ENCODE measurements at regions not wholly inside any gene's neighbourhood (a gene's known extent, or its start where the extent isn't known, plus 50 kb on each side); places are given as distances from the start of the nearest gene placed in this dataset.
"Not testable (repeated sequence)": the region's sequence is repeated elsewhere in the genome, so short reads cannot be mapped to it uniquely, and the experiment has no call there.

DNA sequence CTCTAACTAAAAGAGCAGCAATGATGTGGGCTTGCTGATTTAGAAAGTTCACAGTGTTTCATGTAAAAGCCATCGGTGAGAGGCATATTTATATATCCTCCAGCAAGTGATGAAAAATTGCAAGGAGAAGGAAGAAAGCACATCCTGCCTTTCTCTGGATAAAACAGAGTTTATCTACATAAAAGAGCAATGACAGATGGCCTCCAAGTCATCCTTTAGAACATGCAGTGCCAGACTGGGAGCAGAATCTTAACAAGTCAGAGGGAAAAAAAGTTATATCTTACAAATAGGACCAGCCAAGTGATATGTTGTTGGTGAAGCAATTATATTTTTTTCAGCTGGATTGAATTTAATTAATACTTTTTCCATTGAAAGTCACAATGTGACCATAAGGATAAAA lies 253.8 kb upstream of the MGMT start:
- Histone ChIP-seq H4K20me1 (ENCODE audit: insufficient read depth) (no peaks in the 10 kb centered on the region), H3K27ac (ENCODE audit: low read length) (no peak overlapping the region), H3K4me3 (ENCODE audit: low read length) (no peak overlapping the region), H3K9me2 (ENCODE audit: insufficient read depth, low read length) (no peaks in the 10 kb centered on the region), H3K4me2 (ENCODE audit: low read length) (no peak overlapping the region), H3K27me3 (ENCODE audit: insufficient read depth, low read depth, low read length) (no peaks in the 10 kb centered on the region), H3K9me3 (ENCODE audit: low read length) (no peaks in the 10 kb centered on the region), H3F3A (ENCODE audit: insufficient read depth, low read length, poor library complexity, severe bottlenecking) (no peaks in the 10 kb centered on the region), H3K36me3 (ENCODE audit: insufficient read depth, low read length) (no peaks in the 10 kb centered on the region), H3K79me2 (replicated peaks; ENCODE audit: insufficient read depth, low read length) (no peaks in the 10 kb centered on the region), H3K9ac (ENCODE audit: low read length) (no peak overlapping the region), H2AFZ (ENCODE audit: low read depth, low read length) (no peak overlapping the region)
- no peak for TF ChIP-seq EP300 (conservative IDR thresholded peaks at IDR 0.05; ENCODE audit: poor library complexity, severe bottlenecking)
- TF ChIP-seq RAD21 (conservative IDR thresholded peaks at IDR 0.05) = no peak
- no peak for TF ChIP-seq EZH2 (IDR thresholded peaks at IDR 0.05; ENCODE audit: borderline replicate concordance, insufficient read depth, low read length, poor library complexity, severe bottlenecking)
- no peak for TF ChIP-seq MXI1 (conservative IDR thresholded peaks at IDR 0.05; ENCODE audit: poor library complexity, severe bottlenecking)
- no peak for TF ChIP-seq REST (IDR thresholded peaks at IDR 0.05; ENCODE audit: borderline replicate concordance)
- TF ChIP-seq TAF1 (IDR thresholded peaks at IDR 0.05; ENCODE audit: low read depth) = no peak
- TF ChIP-seq, protein P1, sequence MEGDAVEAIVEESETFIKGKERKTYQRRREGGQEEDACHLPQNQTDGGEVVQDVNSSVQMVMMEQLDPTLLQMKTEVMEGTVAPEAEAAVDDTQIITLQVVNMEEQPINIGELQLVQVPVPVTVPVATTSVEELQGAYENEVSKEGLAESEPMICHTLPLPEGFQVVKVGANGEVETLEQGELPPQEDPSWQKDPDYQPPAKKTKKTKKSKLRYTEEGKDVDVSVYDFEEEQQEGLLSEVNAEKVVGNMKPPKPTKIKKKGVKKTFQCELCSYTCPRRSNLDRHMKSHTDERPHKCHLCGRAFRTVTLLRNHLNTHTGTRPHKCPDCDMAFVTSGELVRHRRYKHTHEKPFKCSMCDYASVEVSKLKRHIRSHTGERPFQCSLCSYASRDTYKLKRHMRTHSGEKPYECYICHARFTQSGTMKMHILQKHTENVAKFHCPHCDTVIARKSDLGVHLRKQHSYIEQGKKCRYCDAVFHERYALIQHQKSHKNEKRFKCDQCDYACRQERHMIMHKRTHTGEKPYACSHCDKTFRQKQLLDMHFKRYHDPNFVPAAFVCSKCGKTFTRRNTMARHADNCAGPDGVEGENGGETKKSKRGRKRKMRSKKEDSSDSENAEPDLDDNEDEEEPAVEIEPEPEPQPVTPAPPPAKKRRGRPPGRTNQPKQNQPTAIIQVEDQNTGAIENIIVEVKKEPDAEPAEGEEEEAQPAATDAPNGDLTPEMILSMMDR (IDR thresholded peaks at IDR 0.05; ENCODE audit: poor library complexity, severe bottlenecking) = no peak
- TF ChIP-seq SMC3 (conservative IDR thresholded peaks at IDR 0.05; ENCODE audit: poor library complexity) = no peak
- TF ChIP-seq POLR2AphosphoS5 (IDR thresholded peaks at IDR 0.05) = no peak

GRCh38 chr10:129213996-129214395 lies 253.0 kb upstream of the MGMT start:
- not testable (repeated sequence) for H3K27ac ChIP-seq (ENCODE audit: low read length); H2AFZ ChIP-seq (ENCODE audit: low read depth, low read length); H3K4me3 ChIP-seq (ENCODE audit: low read length); H3K9me2 ChIP-seq (ENCODE audit: insufficient read depth, low read length); H3K27me3 ChIP-seq (ENCODE audit: insufficient read depth, low read depth, low read length); H3K9ac ChIP-seq (ENCODE audit: low read length); H3K79me2 ChIP-seq (replicated peaks; ENCODE audit: insufficient read depth, low read length); H3F3A ChIP-seq (ENCODE audit: insufficient read depth, low read length, poor library complexity, severe bottlenecking); H4K20me1 ChIP-seq (ENCODE audit: insufficient read depth); H3K9me3 ChIP-seq (ENCODE audit: low read length); H3K4me2 ChIP-seq (ENCODE audit: low read length); H3K36me3 ChIP-seq (ENCODE audit: insufficient read depth, low read length)

DNA sequence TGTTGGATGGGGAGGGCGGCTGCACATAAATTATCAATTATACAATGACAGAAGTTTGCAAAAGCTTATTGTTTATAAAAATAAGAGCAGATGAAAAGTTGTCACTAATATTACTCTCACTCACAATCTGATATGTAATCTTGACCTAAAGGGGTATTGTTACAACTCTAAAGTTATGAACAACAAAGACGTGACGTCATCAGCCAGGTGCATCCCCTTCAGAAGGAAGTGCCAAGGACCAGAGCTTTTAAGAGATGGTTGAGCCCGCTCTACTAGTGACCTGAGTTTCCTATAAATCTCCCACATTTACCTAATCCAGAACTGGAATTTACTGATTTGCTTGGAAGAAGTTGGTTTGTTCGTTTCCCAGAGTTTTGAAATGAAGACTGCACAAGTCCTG lies 247.7 kb upstream of the MGMT start:
- H3K36me3 ChIP-seq (ENCODE audit: insufficient read depth, low read length) = no peaks in the 10 kb centered on the region
- H3K79me2 ChIP-seq (replicated peaks; ENCODE audit: insufficient read depth, low read length) = no peaks in the 10 kb centered on the region
- H3K4me3 ChIP-seq (ENCODE audit: low read length) = no peak overlapping the region
- H3K27me3 ChIP-seq (ENCODE audit: insufficient read depth, low read depth, low read length) = no peaks in the 10 kb centered on the region
- no peak overlapping the region for H2AFZ ChIP-seq (ENCODE audit: low read depth, low read length)
- no peak overlapping the region for H3K4me2 ChIP-seq (ENCODE audit: low read length)
- no peaks in the 10 kb centered on the region for H3K9me3 ChIP-seq (ENCODE audit: low read length)
- H3K9ac ChIP-seq (ENCODE audit: low read length) = no peak overlapping the region
- H4K20me1 ChIP-seq (ENCODE audit: insufficient read depth) = no peaks in the 10 kb centered on the region
- TF ChIP-seq TAF1 (IDR thresholded peaks at IDR 0.05; ENCODE audit: low read depth) = no peak
- TF ChIP-seq REST (IDR thresholded peaks at IDR 0.05; ENCODE audit: borderline replicate concordance) = no peak
- TF ChIP-seq MXI1 (conservative IDR thresholded peaks at IDR 0.05; ENCODE audit: poor library complexity, severe bottlenecking) = no peak
- TF ChIP-seq EP300 (conservative IDR thresholded peaks at IDR 0.05; ENCODE audit: poor library complexity, severe bottlenecking) = no peak
- TF ChIP-seq, protein P1 (IDR thresholded peaks at IDR 0.05; ENCODE audit: poor library complexity, severe bottlenecking) = no peak
- TF ChIP-seq POLR2AphosphoS5 (IDR thresholded peaks at IDR 0.05) = no peak
- TF ChIP-seq SMC3 (conservative IDR thresholded peaks at IDR 0.05; ENCODE audit: poor library complexity) = no peak
- TF ChIP-seq EZH2 (IDR thresholded peaks at IDR 0.05; ENCODE audit: borderline replicate concordance, insufficient read depth, low read length, poor library complexity, severe bottlenecking) = no peak
- TF ChIP-seq RAD21 (conservative IDR thresholded peaks at IDR 0.05) = no peak
- H3K27ac ChIP-seq (ENCODE audit: low read length) = no peak overlapping the region
- H3F3A ChIP-seq (ENCODE audit: insufficient read depth, low read length, poor library complexity, severe bottlenecking) = no peaks in the 10 kb centered on the region
- H3K9me2 ChIP-seq (ENCODE audit: insufficient read depth, low read length) = no peaks in the 10 kb centered on the region
